DMS153 treated with DMSO at 0.1 percent for 48 hours (cell line): ENCODE measurements at regions not wholly inside any gene's neighbourhood (a gene's known extent, or its start where the extent isn't known, plus 50 kb on each side); places are given as distances from the start of the nearest gene placed in this dataset.

ENCODE experiments used
- DNase-seq: peaks from one replicate; lab custom pipeline; 2025; ENCODE audit not compliant: unreplicated experiment; lab: John Stamatoyannopoulos, UW

DNA sequence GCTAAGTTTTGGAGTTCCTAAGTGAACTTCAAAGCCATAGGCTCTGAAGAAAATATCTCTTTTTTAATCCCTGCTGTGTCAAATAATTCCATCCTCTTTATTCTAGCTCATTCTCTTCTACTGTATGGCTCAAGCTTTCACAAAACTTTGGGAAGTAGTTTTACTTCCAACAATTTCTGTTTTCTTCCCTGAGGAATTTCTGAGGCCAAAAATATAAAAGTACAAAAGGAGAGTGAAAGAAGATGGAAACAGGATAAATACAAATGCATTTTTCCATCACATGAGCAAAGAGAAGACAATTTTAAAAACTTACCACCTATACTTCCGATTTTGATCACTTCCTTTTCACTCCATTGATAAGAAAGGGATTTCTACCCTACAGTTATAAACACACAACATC is 585.7 kb upstream of the DAB2 start:
- DNase-seq, result no peak

DNA sequence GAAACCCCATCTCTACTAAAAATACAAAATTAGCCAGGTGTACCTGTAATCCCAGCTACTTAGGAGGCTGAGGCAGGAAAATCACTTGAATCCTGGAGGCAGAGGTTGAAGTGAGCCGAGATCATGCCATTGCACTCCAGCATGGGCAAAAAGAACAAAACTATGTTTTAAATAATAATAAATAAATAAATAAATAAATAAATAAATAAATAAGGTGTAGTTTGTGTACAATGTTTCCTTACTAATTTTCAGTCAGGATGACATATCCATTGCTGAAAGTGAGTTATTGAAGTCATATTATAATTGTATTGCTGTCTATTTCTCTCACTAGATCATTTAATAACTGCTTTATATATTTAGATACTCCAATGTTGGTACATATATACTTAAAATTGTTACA is 581.5 kb upstream of the DAB2 start:
- no peak for DNase-seq

DNA sequence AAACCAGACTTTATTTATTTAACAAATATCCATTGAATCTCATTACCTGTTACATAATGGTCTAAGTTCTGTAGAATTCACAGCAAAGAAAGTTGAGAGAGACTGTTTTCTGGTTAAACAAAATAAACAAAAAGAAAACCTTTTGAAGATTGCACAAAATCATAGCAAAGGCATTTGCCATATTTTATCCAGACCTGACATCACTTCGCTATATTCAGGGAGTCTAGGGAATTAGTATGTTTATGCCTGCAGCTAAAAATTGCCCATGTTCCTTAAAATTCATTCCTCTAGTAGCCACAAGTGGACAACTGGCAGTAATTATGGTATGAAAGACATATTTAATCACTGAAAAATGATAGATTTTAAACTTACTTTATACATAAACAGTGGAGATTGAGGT is 577.0 kb upstream of the DAB2 start:
- no peak for DNase-seq

DNA sequence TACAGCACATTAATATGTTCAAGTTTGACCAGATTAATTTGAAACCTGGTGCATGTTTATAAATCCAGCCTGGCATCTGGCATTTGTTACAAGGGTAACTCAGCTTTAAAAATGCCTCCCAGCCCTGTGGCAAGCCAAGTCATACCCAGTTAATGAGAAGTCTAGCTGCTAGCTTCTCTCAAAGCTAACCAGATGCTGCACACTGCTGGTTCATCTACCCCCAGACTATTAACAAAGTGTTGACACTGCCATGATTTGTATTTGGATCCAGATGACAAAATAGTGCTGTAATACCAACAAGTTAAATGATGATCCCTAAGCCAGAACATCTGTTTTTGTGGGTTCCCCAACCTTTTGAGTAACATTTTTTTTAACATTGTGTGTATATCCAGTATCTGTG is 573.7 kb upstream of the DAB2 start:
- DNase-seq, result no peak

DNA sequence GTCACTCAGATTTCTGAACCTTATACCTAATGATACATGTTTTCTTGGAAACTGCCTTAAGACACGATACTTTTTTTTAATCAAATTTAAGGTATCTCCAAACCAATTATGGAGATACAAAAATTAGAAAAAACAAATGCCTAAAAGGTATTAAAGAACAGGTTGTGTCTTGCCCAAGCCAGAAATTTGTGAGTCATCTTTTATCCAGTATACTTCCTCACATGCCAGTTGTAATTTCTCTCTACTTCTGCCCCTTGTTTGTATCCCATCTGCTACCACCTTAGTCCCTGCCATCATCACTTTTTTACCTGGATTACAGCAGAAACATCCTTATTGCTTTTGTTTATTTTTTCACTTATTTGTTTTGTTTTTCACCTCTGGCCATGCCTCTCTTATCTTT is 571.2 kb upstream of the DAB2 start:
- no peak for DNase-seq

DNA sequence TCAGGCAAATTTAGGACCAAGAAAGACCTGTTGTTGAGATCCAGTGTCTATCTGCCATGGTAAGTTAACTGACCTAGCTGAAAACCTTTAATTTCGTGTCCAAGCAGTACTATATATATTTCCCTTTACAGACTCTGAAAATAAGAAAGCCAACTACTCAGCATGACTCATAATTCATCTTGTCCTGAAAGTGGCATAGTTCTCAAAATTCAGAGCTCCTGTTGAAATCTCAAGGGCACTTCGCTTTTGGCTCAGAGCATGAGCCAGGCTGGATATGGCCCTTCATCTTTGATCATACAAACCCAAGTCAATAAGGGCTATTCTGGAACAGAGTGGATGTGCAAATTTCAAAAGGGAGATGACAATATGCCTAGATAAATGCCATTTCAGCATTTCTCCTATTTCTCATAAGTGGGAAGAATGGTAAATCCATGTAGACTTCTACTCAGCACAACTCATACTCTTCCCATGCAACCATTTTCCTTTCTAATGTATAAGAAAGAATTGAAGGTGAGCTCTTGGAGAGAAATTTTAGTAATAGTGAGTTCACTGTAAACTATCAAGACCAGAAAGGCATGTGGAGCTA is 567.9 kb upstream of the DAB2 start:
- DNase-seq, result no peak

DNA sequence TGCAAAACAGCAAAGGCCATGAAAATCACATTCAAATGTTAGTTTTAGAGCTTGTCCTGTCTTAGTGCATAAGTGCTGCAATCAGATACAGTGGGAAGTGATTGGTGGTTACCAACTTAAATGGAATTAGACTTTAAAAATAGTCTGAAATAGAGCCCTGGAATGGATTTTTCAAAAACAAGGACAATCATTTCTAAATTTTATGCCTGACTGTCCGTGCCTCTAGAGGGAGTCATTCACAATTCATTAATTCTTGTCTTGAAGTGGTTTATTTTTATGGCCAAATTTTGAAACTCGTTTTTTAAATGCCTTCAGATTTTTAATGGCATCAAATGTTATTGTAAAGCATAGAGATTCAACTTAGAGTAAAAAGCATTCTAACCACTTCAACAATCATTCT is 561.8 kb upstream of the DAB2 start:
- no peak for DNase-seq

DNA sequence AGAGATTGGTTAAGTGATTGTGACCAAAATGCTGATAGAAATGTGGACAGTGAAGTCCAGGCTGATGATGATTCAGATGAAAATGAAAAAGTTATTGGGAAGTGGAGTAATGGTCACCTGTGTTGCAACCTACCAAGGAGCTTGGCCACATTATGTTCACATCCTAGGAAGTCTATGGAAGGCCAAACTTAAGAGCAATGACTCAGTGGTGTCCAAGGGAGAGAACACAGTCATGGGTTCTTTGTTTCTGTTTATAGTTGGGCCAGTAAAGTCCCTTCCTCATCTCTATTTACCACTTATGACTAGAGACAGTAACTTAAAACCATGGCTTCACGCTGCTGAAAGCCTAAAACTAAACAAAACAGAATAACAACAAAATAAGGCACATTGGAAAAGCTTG is 555.3 kb upstream of the DAB2 start:
- no peak for DNase-seq

DNA sequence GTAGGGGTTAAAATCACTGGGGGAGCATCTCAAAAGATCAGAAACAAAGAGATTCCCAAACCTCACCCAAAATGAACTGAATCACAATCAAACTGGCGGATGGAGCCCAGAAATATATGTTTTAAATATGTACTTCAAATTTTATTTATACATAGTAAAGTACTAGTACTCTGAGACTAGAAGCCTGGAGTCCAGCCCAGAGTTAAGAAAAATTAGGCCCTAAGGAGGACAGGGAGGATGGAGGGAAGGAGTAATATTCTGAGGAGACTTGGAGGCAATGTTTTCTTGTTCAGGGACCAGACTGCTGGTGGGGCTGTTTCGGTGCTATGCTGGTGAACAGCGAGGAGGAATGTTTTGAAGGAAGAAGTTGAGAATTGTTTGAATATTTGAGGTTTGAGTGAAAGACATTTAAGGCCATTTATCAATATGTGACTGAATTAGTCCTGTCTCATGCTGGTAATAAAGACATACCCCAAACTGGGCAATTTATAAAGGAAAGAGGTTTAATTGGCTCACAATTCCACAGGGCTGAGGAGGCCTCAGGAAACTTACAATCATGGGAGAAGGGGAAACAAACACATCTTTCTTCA is 552.4 kb upstream of the DAB2 start:
- DNase-seq, result no peak

DNA sequence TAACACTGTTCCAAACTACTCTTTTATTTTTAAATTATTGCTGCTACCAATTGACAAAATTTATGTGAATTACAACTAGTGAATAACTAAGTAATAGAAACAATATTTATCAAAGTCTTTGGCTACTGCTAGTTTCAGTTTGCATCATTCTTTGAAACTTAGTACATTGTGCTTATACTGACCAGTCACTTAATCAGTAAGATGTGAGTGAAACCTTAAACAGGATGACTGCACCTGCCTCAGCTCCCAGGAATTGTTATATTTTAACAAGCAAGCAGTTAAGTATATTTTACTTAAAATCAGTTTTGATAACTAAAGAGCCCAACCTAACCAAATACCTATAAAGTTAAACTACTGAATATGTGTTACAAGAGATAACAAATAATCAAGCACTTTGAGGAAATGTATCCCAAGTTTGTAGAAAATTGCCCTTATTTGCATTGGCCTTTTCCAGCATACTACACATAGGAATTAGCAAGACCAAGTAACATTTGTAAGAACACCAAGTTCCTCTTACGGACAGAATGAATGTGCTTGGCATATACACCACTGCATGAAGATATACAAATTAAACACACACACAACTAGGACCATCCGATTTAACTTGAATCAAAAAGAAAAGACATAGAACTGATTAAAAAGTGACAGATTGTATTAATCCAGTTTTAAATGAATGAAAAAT is 545.5 kb upstream of the DAB2 start:
- DNase-seq, result no peak

DNA sequence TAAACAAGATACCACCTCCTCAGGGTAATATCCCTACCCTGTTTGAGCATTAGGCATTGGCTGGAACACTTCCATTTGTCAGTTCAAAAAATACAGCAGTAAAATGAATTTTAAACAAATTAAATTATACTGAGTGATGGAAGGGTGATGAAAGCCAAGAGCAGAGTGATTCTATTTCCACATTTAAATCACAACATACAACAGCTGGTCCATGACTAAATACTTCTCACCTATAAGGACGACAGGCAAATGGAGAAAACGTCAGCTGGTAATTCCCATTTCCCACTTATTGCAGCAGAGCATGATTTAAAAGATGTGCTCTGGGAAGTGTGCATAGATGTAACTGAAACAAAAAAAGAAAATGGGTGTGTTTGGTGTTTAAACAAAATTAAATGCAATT is 543.6 kb upstream of the DAB2 start:
- no peak for DNase-seq

DNA sequence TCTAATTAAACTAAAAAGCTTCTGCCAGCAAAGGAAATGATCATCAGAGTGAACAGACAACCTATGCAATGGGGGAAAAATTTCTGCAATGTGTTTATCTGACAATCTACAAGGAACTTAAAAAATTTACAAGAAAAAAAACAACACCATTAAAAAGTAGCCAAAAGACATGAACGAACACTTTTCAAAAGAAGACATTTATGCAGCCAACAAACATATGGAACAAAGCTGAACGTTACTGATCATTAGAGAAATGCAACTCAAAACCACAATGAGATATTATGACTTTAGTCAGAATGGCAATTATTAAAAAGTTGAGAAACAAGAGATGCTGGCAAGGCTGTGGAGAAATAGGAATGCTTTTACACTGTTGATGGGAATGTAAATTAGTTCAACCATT is 530.4 kb upstream of the DAB2 start:
- DNase-seq, result no peak

DNA sequence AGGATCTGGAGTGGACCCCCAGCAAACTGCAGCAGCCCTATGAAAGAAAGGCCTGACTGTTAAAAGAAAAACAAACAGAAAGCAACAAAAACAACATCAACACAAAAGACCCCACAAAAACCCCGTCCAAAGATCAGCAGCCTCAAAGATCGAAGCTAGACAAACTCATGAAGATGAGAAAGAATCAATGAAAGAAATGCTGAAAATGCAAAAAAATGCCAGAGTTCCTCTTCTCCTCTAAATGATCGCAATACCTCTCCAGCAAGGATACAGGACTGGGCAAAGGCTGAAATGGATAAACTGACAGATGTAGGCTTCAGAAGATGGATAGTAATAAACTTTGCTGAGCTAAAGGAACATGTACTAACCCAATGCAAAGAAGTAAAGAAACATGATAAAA is 526.3 kb upstream of the DAB2 start:
- DNase-seq, result no peak

DNA sequence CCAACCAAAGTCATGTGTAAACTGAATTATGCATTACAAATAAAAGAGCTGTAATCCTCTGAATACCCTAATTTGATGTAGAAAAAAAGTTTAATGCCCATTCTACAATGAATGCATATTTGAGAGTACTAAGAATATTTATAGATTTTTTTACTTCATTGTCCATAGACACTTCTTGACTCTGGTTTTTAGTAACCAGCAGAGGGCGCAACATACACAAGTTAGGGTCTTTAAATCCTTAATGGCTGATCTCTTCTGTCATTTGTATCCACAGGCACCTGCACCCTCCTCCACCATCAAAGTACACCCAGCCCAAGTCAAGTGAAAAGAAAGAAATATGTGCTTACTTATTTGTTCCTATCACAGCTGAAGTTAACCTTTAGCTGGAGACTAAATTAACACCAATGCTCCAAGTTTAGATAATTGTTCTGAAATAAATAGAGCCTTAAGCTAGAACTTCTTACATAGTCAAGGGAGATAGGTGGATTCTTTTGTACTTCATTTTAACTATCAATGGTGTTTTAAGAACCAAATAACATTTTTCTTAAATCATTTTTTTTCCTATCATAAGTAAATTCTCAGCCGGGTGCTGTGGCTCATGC is 524.2 kb upstream of the DAB2 start:
- DNase-seq, result peak; percentile 79

DNA sequence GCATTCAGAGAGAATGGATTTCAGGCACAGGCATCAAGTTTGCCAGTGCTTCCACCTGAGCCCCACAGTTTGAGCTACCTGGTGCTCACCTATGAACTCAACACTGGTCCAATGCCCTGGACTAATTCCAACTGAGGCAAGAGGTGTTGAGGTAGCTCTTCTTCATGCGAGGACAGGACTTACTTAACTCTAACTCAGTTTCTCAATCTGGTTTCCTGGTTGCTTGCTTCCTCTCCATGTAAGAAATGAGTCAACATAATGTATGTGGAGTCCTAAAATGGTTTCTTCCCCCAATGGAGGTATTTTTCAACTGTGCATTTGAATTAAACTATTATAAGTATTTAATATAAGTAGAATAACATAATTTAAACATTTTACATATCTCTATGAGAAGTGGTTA is 523.6 kb upstream of the DAB2 start:
- DNase-seq, result no peak

DNA sequence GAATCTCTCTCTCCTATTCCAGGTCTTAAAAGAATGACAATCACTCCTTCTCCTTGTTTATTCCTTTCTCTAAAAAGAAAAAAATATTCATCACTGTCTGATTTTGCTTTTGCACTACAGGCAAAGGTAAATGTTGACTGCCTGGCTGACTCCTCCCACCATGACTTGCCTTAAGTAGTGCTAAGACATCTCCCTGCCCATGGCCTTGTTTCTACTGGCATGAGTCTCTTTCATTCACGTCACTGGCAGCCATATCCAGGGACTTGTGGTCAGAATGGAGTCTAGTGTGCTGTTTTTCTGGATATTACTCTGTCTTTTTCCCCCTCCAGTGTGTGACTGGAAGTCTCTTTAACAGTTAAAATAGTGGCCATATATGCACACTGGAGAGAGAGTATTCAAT is 522.9 kb upstream of the DAB2 start:
- no peak for DNase-seq

DNA sequence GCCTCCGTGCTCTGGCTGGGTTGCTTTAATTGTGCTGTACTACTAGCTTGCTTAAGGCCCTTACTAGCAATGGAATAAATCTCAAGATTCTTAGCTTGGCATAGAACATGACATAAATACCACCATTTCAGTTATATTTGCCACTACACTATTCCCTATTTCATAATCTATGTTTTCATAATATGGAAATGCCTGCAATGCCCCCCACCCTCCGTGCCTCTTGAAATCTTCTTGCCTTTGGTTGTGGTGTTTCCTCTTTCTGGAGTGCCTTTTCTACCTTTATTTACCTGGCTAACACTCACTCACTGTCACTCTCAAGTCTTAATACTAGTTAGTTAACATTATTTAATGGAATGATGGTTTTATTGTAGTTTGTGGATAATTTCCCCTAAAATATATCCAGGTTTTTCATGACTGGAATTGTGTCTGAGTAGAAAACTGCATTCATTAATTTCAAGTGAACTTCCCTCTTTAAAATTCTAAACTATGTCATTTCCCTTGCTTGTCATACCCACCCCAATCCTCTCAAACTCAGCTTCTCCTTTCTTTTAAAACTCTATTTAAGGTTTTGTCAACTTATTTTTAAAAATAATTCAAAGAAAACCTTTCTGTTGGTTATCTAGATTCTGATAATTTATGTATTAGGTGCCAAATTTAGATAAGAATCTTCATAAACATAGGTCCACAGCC is 521.7 kb upstream of the DAB2 start:
- DNase-seq, result no peak

DNA sequence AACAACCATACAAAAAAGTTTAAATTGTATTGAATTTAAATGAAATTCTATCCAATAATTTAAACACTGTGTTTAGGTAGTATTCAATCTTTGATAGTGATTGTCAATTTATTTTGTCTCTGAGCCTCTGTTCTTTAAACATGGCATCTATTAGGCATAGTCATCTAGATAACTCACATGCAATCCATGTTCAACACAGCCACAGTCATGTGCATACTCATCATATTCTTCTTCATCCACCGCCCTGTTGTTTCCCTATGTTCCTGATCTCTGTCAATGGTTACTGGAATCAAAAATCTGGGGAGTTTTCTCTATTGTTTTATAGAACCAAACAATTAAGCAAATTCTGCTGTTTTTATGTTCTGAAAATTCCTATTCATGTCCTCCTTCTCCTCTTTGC is 521.1 kb upstream of the DAB2 start:
- DNase-seq, result no peak

DNA sequence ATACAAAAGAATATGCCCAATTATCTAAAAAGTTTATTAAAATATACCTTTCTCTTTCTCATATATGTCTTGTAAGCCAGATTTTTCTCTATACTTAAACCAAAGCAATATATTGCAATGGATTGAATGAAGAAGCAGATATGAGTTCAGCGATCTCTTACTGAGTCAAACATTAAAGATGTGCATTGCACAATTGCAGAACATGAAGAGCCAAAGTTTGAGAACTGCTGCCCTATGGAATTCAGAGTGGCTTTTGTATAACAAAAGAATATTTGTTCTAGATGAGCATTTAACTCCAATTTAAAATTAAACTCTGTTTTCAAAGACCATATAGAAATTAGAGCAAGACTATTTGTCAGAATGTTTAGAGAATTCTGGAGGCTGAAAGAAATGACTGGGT is 519.0 kb upstream of the DAB2 start:
- DNase-seq, result no peak

DNA sequence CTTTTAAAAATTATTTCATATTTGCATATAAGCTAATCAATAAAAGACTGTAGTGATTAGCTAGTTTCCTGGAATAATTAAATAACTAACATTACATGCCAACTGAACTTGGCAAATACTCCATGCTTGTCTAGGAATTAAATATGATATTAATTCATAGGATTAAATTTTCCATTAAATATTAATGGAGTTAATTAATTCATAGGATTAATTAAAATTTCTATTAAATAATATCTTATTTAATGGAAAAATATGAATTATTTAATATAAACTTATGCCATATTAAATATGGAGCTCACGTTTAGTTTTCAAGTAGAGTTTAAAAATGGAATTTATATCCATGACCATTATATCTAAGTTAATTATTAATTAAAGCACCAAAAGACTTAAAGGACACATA is 517.8 kb upstream of the DAB2 start:
- no peak for DNase-seq

DNA sequence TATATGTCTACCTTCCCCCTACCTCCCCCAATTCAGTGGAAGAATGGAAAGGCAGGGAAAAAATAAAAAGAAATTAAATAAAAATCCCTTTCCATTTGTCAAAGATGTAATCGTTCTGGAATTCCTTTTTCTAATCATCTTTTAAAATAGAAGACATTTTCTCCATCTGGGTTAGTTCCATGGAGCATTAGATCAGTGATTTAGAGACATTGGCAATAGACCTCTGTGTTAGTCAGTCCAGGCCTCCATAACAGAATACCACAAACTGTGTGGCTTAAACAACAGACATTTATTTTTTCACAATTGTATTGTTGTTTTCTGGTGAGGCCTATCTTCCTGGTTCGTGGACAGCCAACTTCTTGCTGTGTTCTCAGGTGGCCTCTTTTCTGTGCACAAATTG is 516.6 kb upstream of the DAB2 start:
- DNase-seq, result no peak

DNA sequence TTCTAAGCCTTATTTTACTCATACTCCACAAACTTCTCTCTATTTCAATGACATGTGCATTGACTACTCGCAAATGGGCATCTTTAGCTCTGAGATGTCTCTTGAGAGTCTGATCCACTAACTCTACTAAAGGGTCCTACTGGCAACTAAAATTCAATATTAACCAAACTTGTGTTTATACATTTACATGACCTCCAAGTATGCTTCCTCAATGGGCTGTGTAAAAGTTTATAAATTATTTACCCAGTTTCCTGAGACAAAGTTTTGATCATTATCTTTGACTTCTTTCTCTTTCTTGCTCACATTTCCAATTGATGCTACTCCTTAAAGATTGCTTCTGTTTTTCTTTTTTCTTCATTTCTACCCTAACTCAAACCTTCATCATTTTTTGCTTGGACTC is 510.1 kb upstream of the DAB2 start:
- no peak for DNase-seq
